GM04503 (cell line): ENCODE measurements at regions not wholly inside any gene's neighbourhood (a gene's known extent, or its start where the extent isn't known, plus 50 kb on each side); places are given as distances from the start of the nearest gene placed in this dataset.
"Not testable (repeated sequence)": the region's sequence is repeated elsewhere in the genome, so short reads cannot be mapped to it uniquely, and the experiment has no call there.

Experiments
- DNase-seq: peaks from one replicate; pipeline ENCODE4 v3.0.0-alpha.2; 2012; ENCODE audit warnings: low read depth

- no peak for DNase-seq
These were observed 603.4 kb upstream of the CDH11 start for GRCh38 chr16:65725156-65725845.

GRCh38 chr16:65722429-65722828, 600.6 kb upstream of the CDH11 start:
- DNase-seq: no peak

- no peak for DNase-seq
These were observed 596.0 kb upstream of the CDH11 start for GRCh38 chr16:65717846-65718245.

GRCh38 chr16:65716737-65717700, 595.2 kb upstream of the CDH11 start:
- no peak for DNase-seq

- DNase-seq: no peak
These were observed 591.4 kb upstream of the CDH11 start for GRCh38 chr16:65713181-65713808.

- no peak for DNase-seq
These were observed 588.2 kb upstream of the CDH11 start for GRCh38 chr16:65710107-65710506.

- DNase-seq: no peak
These were observed 583.0 kb upstream of the CDH11 start for GRCh38 chr16:65704866-65705265.

GRCh38 chr16:65702707-65703402, 581.0 kb upstream of the CDH11 start:
- no peak for DNase-seq

GRCh38 chr16:65700596-65700995, 578.7 kb upstream of the CDH11 start:
- DNase-seq: no peak

GRCh38 chr16:65698791-65699321, 577.0 kb upstream of the CDH11 start:
- DNase-seq: peak; percentile 22

GRCh38 chr16:65697521-65697920, 575.7 kb upstream of the CDH11 start:
- DNase-seq: no peak

GRCh38 chr16:65697065-65697464, 575.2 kb upstream of the CDH11 start:
- no peak for DNase-seq

GRCh38 chr16:65691846-65692245, 570.0 kb upstream of the CDH11 start:
- not testable (repeated sequence) for DNase-seq

GRCh38 chr16:65689726-65690125, 567.9 kb upstream of the CDH11 start:
- no peak for DNase-seq

GRCh38 chr16:65688301-65688700, 566.4 kb upstream of the CDH11 start:
- no peak for DNase-seq

GRCh38 chr16:65684230-65684629, 562.4 kb upstream of the CDH11 start:
- DNase-seq: no peak

- no peak for DNase-seq
These were observed 559.5 kb upstream of the CDH11 start for GRCh38 chr16:65681406-65681805.

GRCh38 chr16:65679785-65680184, 557.9 kb upstream of the CDH11 start:
- no peak for DNase-seq

GRCh38 chr16:65675161-65675560, 553.3 kb upstream of the CDH11 start:
- DNase-seq: no peak

- DNase-seq: peak; percentile 11
These were observed 551.1 kb upstream of the CDH11 start for GRCh38 chr16:65672960-65673359.

GRCh38 chr16:65671071-65671470, 549.2 kb upstream of the CDH11 start:
- DNase-seq: no peak

- DNase-seq: no peak
These were observed 546.3 kb upstream of the CDH11 start for GRCh38 chr16:65668064-65668595.
